Stimulated activated CD4-positive, alpha-beta T cell treated with anti-CD3 and anti-CD28 coated beads, Interleukin-12 subunit alpha, Interleukin-12 subunit beta, amount 100 ng/mL, for 48 hours (primary cell): ENCODE measurements at regions not wholly inside any gene's neighbourhood (a gene's known extent, or its start where the extent isn't known, plus 50 kb on each side); places are given as distances from the start of the nearest gene placed in this dataset.

Experiments used
- DNase-seq, 3 donors: peaks; one replicate each; pipeline ENCODE4 v3.0.0-alpha.2; 2020; ENCODE audit warnings: low read depth in 2 of 3, low spot score in 1 of 3

DNA sequence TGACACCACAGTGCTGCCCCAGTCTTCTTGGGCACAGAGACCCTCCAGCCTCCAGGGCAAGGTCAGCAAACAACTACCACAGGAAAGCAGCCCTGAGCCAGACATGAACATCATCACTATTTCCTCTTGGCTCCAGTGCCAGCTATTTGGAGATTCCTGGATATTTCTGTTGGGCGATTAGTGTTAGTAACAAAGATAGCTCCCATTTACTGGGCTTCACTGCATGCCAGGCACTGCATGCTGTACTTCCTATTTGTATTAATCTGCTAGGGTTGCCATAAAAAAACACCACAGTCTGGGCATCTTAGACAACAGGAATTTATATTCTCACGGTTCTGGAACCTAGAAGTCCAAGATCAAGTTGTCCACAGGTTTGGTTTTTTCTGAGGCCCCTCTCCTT, 255.1 kb upstream of the STT3B start:
- no peak for DNase-seq

GRCh38 chr3:31278532-31278931, 254.2 kb upstream of the STT3B start:
- no peak for DNase-seq

DNA sequence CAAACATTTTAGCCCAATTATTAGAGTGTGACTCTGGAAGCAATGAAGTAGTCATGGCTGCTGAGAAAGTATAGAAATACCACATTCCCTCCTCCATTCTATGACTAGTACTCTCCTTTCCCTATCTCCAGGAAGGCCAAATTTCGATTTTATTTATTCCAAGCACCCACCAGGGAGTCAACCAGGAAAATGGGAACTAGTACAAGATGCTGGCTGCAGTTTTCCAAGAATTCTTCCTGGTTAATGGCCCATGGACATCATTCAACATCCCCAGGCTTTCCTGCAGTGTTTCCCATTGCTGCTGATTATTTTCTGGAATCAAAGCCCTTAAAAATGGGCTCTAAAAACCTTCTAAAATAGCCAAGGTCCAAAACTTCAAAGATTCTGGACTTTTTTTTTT, 247.9 kb upstream of the STT3B start:
- DNase-seq: no peak

DNA sequence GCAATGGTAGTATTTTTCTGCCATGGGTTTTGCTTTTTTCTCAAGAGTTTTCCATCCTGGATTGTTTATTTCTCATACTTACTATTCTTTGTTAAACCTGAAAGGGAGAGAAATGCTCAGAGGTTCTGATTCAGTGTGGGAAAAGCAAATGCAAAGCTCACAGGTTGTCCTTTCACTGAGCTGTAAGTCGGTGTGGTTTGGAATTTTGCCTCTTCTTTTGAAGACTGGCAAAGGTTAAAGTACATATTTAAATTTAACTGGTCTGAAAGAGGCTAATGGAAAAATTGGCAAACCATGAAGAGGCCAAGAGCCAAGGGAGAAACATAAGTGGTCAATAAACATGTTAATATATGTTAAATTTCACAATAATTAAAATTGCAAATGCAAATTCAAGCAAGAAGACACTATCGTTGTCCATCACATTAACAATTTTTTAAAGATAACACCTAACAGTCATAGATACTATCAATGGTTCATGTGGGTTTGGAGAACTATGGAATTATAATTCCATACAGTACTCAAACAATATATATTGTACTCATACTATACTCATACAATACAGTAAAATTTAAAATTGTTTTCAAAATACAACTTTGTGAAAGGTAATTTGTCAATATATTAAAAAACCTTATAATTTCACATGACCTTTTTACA, 246.8 kb upstream of the STT3B start:
- DNase-seq: no peak

DNA sequence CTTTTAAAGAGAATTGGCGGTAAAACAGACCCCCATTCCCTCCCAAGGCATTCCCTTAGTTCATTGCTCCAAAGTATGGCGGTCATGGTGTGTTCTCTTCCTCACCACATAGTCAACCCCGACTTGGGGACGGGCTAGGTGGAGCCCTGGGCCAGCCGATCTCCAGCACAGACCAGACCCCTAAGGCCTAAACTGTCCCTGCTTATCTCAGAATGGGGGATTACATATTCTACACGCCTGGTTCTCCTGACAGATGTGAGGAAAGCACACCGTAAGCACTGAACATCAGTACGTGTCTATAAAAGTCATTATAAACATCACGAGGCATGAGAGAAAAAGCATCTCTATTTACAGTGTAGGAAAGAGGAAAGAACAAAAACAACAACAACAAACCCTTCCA, 244.5 kb upstream of the STT3B start:
- DNase-seq: no peak

GRCh38 chr3:31288641-31289100, 244.1 kb upstream of the STT3B start:
- DNase-seq: peak; percentile 6 to 37 (median 24)

DNA sequence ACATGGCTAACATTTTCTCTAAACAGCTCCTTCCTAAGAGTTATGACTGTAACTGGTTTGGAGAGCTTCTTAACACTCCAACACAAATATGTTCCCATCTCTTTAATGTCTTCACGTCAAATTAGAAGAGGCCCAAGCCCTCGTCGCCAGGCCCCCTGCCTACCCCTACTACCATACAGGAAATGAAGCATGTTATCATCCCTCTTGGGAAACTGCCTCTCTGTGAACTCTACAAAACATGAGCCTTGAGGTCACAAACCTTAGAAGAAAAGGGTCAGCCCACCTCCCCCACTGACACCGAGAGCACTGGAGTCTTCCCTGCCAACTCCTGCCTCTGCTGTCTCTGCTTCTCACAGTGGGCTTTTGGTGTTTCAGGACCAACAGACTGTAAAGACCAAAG, 243.1 kb upstream of the STT3B start:
- DNase-seq: no peak

- no peak for DNase-seq
Measured at GRCh38 chr3:31290046-31290445, 242.7 kb upstream of the STT3B start.

GRCh38 chr3:31291818-31292217, 240.9 kb upstream of the STT3B start:
- no peak for DNase-seq

DNA sequence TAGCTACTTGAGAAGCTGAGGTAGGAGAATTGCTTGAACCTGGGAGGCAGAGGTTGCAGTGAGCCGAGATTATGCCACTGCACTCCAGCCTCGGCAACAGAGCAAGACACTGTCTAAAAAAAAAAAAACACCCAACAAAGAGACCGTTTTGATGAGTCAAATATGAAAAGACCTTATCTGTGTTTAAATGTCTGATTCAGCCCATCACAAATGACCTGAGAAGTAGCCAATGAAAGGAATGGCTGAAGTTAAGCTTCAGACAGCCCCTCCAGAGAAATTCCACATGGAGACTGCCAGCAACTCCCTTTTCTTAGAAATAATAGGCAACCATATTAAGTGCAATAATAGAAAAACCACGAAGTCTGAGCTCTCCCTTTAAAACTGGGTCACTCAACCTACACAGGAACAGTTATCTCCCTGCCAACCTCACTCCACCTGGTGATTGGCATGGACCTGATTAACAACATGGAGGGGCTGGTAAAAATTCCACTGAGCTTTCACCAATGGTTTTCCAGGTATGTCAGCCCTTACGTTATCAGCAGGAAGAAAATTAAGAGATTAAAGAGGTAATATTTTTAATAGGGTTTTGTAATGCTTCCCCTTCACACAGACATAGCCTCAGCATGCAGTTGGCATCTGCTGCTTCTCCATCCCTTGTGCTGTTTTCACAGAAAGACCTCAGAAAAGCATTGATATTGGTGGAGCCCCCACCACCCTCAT, 238.1 kb upstream of the STT3B start:
- no peak for DNase-seq

DNA sequence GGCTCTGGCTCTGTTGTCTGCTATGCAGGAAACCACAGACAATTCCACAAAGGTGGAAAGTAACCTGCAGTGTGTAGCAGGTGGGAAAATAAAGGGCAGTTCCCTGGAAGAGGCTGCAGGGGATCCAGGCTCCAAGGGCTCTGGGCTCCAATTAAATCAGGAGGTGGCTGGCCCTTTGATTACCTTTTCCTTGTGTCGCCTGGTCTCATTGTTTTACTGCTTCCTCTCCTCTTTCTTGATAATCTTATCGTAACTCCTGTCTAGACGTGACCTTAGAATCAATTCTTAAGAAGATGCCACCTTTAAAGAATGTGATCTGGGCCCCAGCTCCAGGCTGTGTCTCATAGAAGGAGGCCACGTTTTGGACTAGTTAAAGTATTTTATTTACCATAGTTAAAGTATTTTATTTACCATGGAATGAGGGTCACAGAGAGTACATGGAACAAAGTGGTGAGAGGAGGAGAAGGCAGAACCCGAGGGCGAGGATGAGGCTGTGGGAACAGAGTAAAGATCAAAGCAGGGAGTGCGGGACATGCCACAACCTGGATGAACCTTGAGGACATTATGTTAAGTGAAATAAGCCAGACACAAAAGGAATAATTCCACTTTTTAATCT, 237.5 kb upstream of the STT3B start:
- no peak for DNase-seq

- DNase-seq: no peak
Measured at GRCh38 chr3:31297726-31298298, 234.9 kb upstream of the STT3B start.

DNA sequence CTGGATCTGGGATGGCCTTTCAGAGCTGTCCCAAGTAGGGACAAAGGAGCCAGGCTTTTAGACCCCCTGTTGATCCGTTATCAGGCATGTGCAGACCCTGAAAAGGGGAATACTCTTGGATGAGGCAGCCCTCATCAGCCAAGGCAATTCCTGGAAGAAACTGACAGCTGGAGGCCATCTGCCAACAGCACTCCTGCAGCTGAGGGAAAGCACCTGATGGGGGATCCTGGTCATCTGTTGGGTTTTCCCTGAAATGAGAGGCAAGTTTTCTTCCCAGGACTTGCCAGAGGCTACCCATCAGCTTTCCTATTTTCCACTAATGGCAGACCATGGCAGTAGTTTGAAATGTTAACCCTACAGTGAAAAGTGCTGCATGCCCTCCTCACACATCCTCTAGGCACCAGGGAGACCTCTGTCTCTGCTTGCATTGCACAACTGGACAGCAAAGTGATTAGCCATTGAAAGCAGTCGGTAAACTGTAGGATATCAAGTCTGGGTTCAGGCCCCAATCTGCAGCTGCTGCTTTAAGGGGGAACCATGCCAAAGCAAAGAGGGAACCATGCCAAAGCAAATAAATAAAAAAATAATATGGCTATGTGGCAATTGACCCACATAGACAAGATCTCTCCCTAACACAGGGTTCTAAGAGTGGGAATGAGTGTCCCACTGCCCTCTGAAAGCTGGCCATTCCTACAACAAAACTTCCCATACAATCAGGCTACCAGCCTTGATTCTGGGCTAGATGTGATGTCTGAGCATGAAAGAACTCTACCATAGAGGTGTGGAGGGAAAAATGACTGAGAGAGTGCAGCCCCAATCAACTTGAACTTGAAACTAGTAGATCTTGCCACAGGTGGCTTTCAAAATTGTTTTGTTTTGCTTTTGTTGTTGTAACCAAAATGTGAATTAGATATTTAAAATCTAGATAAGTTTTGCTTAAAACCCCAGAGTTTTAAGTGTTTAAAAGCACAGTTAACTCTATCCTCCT, 232.0 kb upstream of the STT3B start:
- no peak for DNase-seq

DNA sequence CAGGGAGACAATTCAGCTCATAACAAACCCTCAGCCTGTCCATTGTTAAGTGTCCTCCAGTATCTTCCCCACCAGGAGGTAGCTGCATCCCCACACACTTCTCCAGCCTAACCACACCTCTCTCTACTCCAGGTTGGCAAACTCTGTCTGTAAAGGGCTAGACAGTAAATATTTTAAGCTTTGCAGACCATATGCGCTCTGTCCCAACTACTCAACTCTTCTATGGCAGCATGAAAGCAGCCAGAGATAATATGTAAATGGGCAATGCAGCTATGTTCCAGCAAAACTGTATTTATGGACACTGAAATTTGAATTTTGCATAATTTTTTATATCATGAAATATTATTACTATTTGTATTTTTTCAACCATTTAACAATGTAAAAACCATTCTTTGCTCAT, 230.4 kb upstream of the STT3B start:
- no peak for DNase-seq

GRCh38 chr3:31305340-31305739, 227.4 kb upstream of the STT3B start:
- DNase-seq: no peak

GRCh38 chr3:31307131-31307785, 225.5 kb upstream of the STT3B start:
- DNase-seq: no peak

DNA sequence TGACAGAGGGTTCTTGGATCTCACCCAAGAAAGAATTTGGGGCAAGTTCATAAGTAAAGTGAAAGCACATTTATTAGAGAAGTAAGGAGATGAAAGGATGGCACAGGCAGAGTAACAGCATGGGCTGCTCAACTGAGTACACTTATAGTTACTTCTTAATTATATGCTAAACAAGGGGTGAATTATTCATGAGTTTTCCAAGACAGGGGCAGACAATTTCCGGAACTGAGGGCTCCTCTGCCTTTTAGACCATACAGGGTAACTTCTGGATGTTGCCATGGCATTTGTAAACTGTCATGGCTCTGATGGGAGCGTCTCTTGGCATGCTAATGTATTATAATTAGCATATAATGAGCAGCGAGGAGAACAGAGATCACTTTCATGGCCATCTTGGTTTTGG, 221.2 kb upstream of the STT3B start:
- no peak for DNase-seq

GRCh38 chr3:31312400-31312799, 220.3 kb upstream of the STT3B start:
- no peak for DNase-seq

- no peak for DNase-seq
Measured at GRCh38 chr3:31314258-31314657, 218.5 kb upstream of the STT3B start.

GRCh38 chr3:31319332-31319731, 213.4 kb upstream of the STT3B start:
- no peak for DNase-seq
